ENCODE measurements at regions not wholly inside any gene's neighbourhood (a gene's known extent, or its start where the extent isn't known, plus 50 kb on each side); places are given as distances from the start of the nearest gene placed in this dataset.

GRCh38 chr6:22083119-22083518 lies 213.7 kb downstream of the PRL start:
- H3K9me3 ChIP-seq (ENCODE audit: insufficient read depth, low read depth, low read length): peaks cover 8% of the 10 kb centered on the region; the same call in 1 of the 2 replicates
- peaks cover 9% of the 10 kb centered on the region for H3K4me1 ChIP-seq (ENCODE audit: insufficient read depth, low read length, poor library complexity, severe bottlenecking)
- H3K4me3 ChIP-seq (ENCODE audit: low read length, poor library complexity, severe bottlenecking): no peak overlapping the region
- H3K4me2 ChIP-seq (ENCODE audit: low read depth, low read length, poor library complexity, severe bottlenecking): no peak overlapping the region
- no peak overlapping the region for H2AFZ ChIP-seq (ENCODE audit: low read length)
- TF ChIP-seq CTCF (conservative IDR thresholded peaks at IDR 0.05; ENCODE audit: low read length) (no peak), EZH2phosphoT487 (IDR thresholded peaks at IDR 0.05; ENCODE audit: borderline replicate concordance) (no peak)
- H3K36me3 ChIP-seq (ENCODE audit: insufficient read depth, low read length): peaks cover 48% of the 10 kb centered on the region
- no peaks in the 10 kb centered on the region for H3K27me3 ChIP-seq (ENCODE audit: insufficient read depth, low read length, poor library complexity, severe bottlenecking)
- no peaks in the 10 kb centered on the region for H3F3A ChIP-seq (ENCODE audit: low read depth)
- H3K9ac ChIP-seq (ENCODE audit: low read depth, low read length, poor library complexity, severe bottlenecking): no peak overlapping the region
- H3K9me2 ChIP-seq (replicated peaks; ENCODE audit: low read depth, low read length): no peaks in the 10 kb centered on the region
- H4K20me1 ChIP-seq (ENCODE audit: insufficient read depth, low read length, poor library complexity, severe bottlenecking): no peaks in the 10 kb centered on the region
- H3K79me2 ChIP-seq (ENCODE audit: insufficient read depth, low read length): no peaks in the 10 kb centered on the region; the same call in 1 of the 2 replicates

GRCh38 chr6:22087960-22088706 lies 208.7 kb downstream of the PRL start:
- Histone ChIP-seq H2AFZ (ENCODE audit: low read length) (no peak overlapping the region), H3F3A (ENCODE audit: low read depth) (no peaks in the 10 kb centered on the region), H3K9me2 (replicated peaks; ENCODE audit: low read depth, low read length) (no peaks in the 10 kb centered on the region), H3K4me3 (ENCODE audit: low read length, poor library complexity, severe bottlenecking) (no peak overlapping the region), H3K79me2 (ENCODE audit: insufficient read depth, low read length) (no peaks in the 10 kb centered on the region), H3K9me3 (ENCODE audit: insufficient read depth, low read depth, low read length) (peaks cover 8% of the 10 kb centered on the region; the same call in 1 of the 2 replicates), H3K4me1 (ENCODE audit: insufficient read depth, low read length, poor library complexity, severe bottlenecking) (peaks cover 14% of the 10 kb centered on the region), H3K27me3 (ENCODE audit: insufficient read depth, low read length, poor library complexity, severe bottlenecking) (no peaks in the 10 kb centered on the region), H3K9ac (ENCODE audit: low read depth, low read length, poor library complexity, severe bottlenecking) (no peak overlapping the region), H3K4me2 (ENCODE audit: low read depth, low read length, poor library complexity, severe bottlenecking) (no peak overlapping the region), H4K20me1 (ENCODE audit: insufficient read depth, low read length, poor library complexity, severe bottlenecking) (no peaks in the 10 kb centered on the region), H3K36me3 (ENCODE audit: insufficient read depth, low read length) (peaks cover 31% of the 10 kb centered on the region)
- TF ChIP-seq CTCF (conservative IDR thresholded peaks at IDR 0.05; ENCODE audit: low read length) (no peak), EZH2phosphoT487 (IDR thresholded peaks at IDR 0.05; ENCODE audit: borderline replicate concordance) (no peak)

- no peaks in the 10 kb centered on the region for H3F3A ChIP-seq (ENCODE audit: low read depth)
These were observed 205.3 kb downstream of the PRL start for GRCh38 chr6:22091424-22091948.

More at GRCh38 chr6:22091424-22091948, 205.3 kb downstream of the PRL start:
- no peaks in the 10 kb centered on the region for H3K9me2 ChIP-seq (replicated peaks; ENCODE audit: low read depth, low read length)
- no peak overlapping the region for H3K9ac ChIP-seq (ENCODE audit: low read depth, low read length, poor library complexity, severe bottlenecking)
- TF ChIP-seq CTCF (conservative IDR thresholded peaks at IDR 0.05; ENCODE audit: low read length) (no peak), EZH2phosphoT487 (IDR thresholded peaks at IDR 0.05; ENCODE audit: borderline replicate concordance) (no peak)
- H3K4me2 ChIP-seq (ENCODE audit: low read depth, low read length, poor library complexity, severe bottlenecking): no peak overlapping the region
- H3K36me3 ChIP-seq (ENCODE audit: insufficient read depth, low read length): peaks cover 12% of the 10 kb centered on the region; the same call in 1 of the 2 replicates
- H4K20me1 ChIP-seq (ENCODE audit: insufficient read depth, low read length, poor library complexity, severe bottlenecking): no peaks in the 10 kb centered on the region
- no peak overlapping the region for H3K4me3 ChIP-seq (ENCODE audit: low read length, poor library complexity, severe bottlenecking)
- H2AFZ ChIP-seq (ENCODE audit: low read length): no peak overlapping the region
- peaks cover 27% of the 10 kb centered on the region for H3K4me1 ChIP-seq (ENCODE audit: insufficient read depth, low read length, poor library complexity, severe bottlenecking)
- no peaks in the 10 kb centered on the region for H3K79me2 ChIP-seq (ENCODE audit: insufficient read depth, low read length)
- H3K9me3 ChIP-seq (ENCODE audit: insufficient read depth, low read depth, low read length): no peaks in the 10 kb centered on the region
- no peaks in the 10 kb centered on the region for H3K27me3 ChIP-seq (ENCODE audit: insufficient read depth, low read length, poor library complexity, severe bottlenecking)

Measured in Loucy (cell line).